Effector memory CD8-positive, alpha-beta T cell (primary cell): ENCODE measurements at regions not wholly inside any gene's neighbourhood (a gene's known extent, or its start where the extent isn't known, plus 50 kb on each side); places are given as distances from the start of the nearest gene placed in this dataset.
A peak's percentile ranks its signal among the peaks of the same experiment; 100 is the strongest.
"Not testable (repeated sequence)": the region's sequence is repeated elsewhere in the genome, so short reads cannot be mapped to it uniquely, and the experiment has no call there.

Experiments used
- ATAC-seq: fragments of 150-1000 bp; cut with Tn5 transposase; replicated peaks from 2 replicates; pipeline ENCODE4 v1.10.0; 2021; ENCODE audit warnings: mild to moderate bottlenecking, moderate library complexity
- DNase-seq, 3 experiments: peaks; one replicate each; pipeline ENCODE4 v3.0.0; 2021
- H3K27ac Mint-ChIP-seq, 2 donors: one replicate each; pipeline ENCODE4 v1.8.0; 2022; ENCODE audit warnings: mild to moderate bottlenecking in 2 of 2, mixed read lengths in 2 of 2, moderate library complexity in 2 of 2
- H3K27me3 Mint-ChIP-seq, 2 donors: one replicate each; pipeline ENCODE4 v1.8.0; 2022; ENCODE audit warnings: mixed read lengths in 2 of 2
- H3K36me3 Mint-ChIP-seq: one replicate; pipeline ENCODE4 v1.8.0; 2022; ENCODE audit warnings: mild to moderate bottlenecking, moderate library complexity, mixed read lengths; ENCODE audit not compliant: insufficient read depth
- H3K4me1 Mint-ChIP-seq, 2 donors: one replicate each; pipeline ENCODE4 v1.8.0; 2022; ENCODE audit warnings: low read depth in 2 of 2, mixed read lengths in 2 of 2
- H3K4me3 Mint-ChIP-seq, 2 donors: one replicate each; pipeline ENCODE4 v1.8.0; 2022; ENCODE audit warnings: mild to moderate bottlenecking in 2 of 2, mixed read lengths in 2 of 2, moderate library complexity in 2 of 2
- H3K9me3 Mint-ChIP-seq, 2 donors: one replicate each; pipeline ENCODE4 v1.8.0; 2022; ENCODE audit warnings: mixed read lengths in 2 of 2

DNA sequence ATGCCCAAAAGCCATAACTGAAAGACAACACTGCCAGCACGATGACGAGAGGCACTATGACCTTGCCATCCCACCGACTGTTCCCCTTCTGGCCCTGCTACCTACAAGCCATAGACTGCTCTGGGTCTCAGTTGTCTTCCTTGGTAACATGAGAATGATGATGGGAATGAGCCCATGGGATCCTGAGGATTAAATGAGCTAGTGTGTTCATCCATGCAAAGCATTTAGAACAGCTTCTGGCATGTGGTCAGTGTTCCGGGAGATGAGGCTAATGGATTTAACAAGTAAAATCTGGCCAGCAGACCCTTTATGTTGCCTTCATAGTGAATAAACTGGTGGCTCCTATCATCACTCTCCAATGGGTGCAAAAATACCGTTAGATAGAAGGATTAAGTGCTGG lies 62.4 kb upstream of the WDR11 start:
- Mint-ChIP-seq H3K4me3 (no peak overlapping the region), H3K9me3 (no peaks in the 10 kb centered on the region), H3K27ac (no peak overlapping the region), H3K27me3 (peaks cover 18 to 23% of the 10 kb centered on the region in 2 donors), H3K4me1 (no peaks in the 10 kb centered on the region), H3K36me3 (no peaks in the 10 kb centered on the region)
- ATAC-seq, result no peak
- no peak for DNase-seq

GRCh38 chr10:120789303-120790203 lies 61.6 kb upstream of the WDR11 start:
- H3K4me1 Mint-ChIP-seq, result no peaks in the 10 kb centered on the region
- ATAC-seq (no peak), DNase-seq (no peak)
- no peak overlapping the region for H3K27ac Mint-ChIP-seq
- no peaks in the 10 kb centered on the region for H3K9me3 Mint-ChIP-seq
- H3K27me3 Mint-ChIP-seq, result peaks cover 23 to 29% of the 10 kb centered on the region in 2 donors
- H3K36me3 Mint-ChIP-seq, result no peaks in the 10 kb centered on the region
- H3K4me3 Mint-ChIP-seq, result no peak overlapping the region

- H3K36me3 Mint-ChIP-seq, result no peaks in the 10 kb centered on the region
- H3K27ac Mint-ChIP-seq, result peak overlapping the region in 1 of 2 donors; percentile 13
- no peak for ATAC-seq
Observed at GRCh38 chr10:120791316-120791715, 59.8 kb upstream of the WDR11 start.

GRCh38 chr10:120793088-120793487 lies 58.1 kb upstream of the WDR11 start:
- DNase-seq (no peak), ATAC-seq (no peak)
- H3K4me3 Mint-ChIP-seq, result no peak overlapping the region
- H3K27me3 Mint-ChIP-seq, result peaks cover 23 to 35% of the 10 kb centered on the region in 2 donors
- H3K27ac Mint-ChIP-seq, result no peak overlapping the region
- no peaks in the 10 kb centered on the region for H3K36me3 Mint-ChIP-seq
- H3K9me3 Mint-ChIP-seq, result no peaks in the 10 kb centered on the region
- no peaks in the 10 kb centered on the region for H3K4me1 Mint-ChIP-seq

More at GRCh38 chr10:120791316-120791715, 59.8 kb upstream of the WDR11 start:
- no peaks in the 10 kb centered on the region for H3K4me1 Mint-ChIP-seq
- no peaks in the 10 kb centered on the region for H3K9me3 Mint-ChIP-seq
- DNase-seq, result no peak
- H3K27me3 Mint-ChIP-seq, result peaks cover 23 to 35% of the 10 kb centered on the region in 2 donors
- no peak overlapping the region for H3K4me3 Mint-ChIP-seq

DNA sequence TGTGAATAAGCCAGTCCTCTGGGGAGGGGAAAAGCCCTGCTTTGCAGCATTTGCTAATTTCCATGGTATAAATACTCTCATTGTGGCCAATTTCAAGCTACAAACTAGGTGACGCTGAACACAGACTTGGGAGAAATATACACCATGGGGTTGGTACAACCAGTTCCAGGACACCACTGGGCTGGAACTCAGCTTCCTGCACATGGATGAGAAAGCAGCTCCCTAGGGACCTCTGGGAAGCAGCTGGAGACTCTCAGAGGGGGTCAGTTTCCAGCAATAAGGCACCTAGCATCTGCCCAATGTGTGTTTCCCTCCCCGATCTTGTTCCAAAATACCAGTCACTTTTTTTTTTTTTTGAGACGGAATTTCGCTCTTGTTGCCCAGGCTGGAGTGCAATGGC lies 56.8 kb upstream of the WDR11 start:
- H3K9me3 Mint-ChIP-seq, result no peaks in the 10 kb centered on the region
- DNase-seq, result no peak
- H3K27me3 Mint-ChIP-seq, result peaks cover 23 to 35% of the 10 kb centered on the region in 2 donors
- H3K4me1 Mint-ChIP-seq, result no peaks in the 10 kb centered on the region
- H3K4me3 Mint-ChIP-seq, result no peak overlapping the region
- ATAC-seq, result no peak
- H3K27ac Mint-ChIP-seq, result no peak overlapping the region
- no peaks in the 10 kb centered on the region for H3K36me3 Mint-ChIP-seq

DNA sequence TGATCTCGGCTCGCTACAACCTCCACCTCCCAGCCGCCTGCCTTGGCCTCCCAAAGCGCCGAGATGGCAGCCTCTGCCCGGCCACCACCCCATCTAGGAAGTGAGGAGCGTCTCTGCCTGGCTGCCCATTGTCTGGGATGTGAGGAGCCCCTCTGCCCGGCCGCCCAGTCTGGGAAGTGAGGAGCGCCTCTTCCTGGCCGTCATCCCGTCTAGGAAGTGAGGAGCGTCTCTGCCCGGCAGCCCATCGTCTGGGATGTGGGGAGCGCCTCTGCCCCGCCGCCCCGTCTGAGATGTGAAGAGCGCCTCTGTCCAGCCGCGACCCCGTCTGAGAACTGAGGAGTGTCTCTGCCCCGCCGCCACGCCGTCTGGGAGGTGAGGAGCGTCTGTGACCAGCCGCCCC lies 52.9 kb upstream of the WDR11 start:
- ATAC-seq, H3K36me3 Mint-ChIP-seq, H3K9me3 Mint-ChIP-seq, H3K4me1 Mint-ChIP-seq, DNase-seq, H3K27ac Mint-ChIP-seq, H3K4me3 Mint-ChIP-seq: not testable (repeated sequence)
- peaks cover 26 to 32% of the 10 kb centered on the region in 2 donors for H3K27me3 Mint-ChIP-seq

DNA sequence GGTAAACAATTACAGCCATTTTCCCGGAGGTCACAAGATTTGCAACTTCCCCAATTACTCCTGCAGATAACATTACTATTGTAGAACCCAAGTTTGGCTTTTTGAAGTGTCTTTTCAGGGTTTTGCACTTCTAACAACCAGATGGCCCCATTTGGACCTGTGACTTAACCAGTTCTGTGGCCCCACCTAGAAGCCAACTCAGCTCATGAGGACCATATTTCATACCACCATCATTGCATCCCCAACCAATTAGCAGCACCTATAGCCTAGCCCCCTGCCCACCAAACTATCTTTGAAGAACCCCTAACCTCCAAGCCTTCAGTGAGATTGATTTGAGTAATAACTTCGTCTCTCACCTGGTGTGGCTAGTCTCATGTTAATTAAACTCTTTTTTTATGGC lies 51.3 kb upstream of the WDR11 start:
- H3K27ac Mint-ChIP-seq, result no peak overlapping the region
- no peaks in the 10 kb centered on the region for H3K4me1 Mint-ChIP-seq
- no peak for ATAC-seq
- H3K4me3 Mint-ChIP-seq, result no peak overlapping the region
- H3K9me3 Mint-ChIP-seq, result no peaks in the 10 kb centered on the region
- H3K36me3 Mint-ChIP-seq, result no peaks in the 10 kb centered on the region
- no peak for DNase-seq
- H3K27me3 Mint-ChIP-seq, result peaks cover 16 to 18% of the 10 kb centered on the region in 2 donors

DNA sequence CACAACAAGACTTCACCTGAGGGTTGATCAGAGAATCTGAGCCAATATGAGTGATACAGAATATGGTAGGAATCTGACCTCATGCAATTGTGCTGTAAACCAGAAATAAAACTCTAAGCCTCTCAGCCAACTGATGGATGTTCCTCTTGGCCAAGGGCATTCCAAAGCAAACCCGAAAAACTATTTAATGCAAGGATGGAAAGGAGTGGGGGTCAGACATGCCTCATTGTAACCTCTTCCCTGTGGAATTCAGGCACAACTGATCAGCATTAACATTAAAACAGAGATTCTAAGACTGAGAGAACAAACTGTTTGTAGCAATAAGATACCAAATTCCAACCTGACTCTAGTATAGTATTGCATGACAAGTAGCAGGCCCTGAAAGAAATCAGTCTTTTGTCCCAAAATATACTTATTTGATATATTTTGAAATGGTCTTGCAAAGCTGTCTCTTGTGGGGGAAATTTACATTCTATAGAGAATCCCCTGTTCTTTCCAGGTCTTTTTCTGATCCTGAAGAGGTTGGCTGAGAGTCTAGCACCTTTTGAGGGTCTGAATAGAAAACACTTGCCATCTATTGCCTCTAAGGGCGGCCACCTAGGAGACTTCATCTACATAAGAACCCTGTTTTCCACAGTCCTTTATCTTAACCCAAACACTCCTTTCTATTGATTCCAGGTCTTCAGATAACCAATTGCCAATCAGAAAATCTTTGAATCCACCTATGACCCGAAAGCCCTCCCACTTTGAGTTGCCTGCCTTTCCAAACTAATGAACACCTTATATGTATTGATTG lies 50.4 kb upstream of the WDR11 start:
- H3K4me1 Mint-ChIP-seq, result no peaks in the 10 kb centered on the region
- no peak overlapping the region for H3K4me3 Mint-ChIP-seq
- H3K9me3 Mint-ChIP-seq, result no peaks in the 10 kb centered on the region
- no peak for ATAC-seq
- peaks cover 15 to 16% of the 10 kb centered on the region in 2 donors for H3K27me3 Mint-ChIP-seq
- no peak overlapping the region for H3K27ac Mint-ChIP-seq
- DNase-seq, result no peak
- peaks cover 3% of the 10 kb centered on the region for H3K36me3 Mint-ChIP-seq
